ENCODE measurements at regions not wholly inside any gene's neighbourhood (a gene's known extent, or its start where the extent isn't known, plus 50 kb on each side); places are given as distances from the start of the nearest gene placed in this dataset.

DNA sequence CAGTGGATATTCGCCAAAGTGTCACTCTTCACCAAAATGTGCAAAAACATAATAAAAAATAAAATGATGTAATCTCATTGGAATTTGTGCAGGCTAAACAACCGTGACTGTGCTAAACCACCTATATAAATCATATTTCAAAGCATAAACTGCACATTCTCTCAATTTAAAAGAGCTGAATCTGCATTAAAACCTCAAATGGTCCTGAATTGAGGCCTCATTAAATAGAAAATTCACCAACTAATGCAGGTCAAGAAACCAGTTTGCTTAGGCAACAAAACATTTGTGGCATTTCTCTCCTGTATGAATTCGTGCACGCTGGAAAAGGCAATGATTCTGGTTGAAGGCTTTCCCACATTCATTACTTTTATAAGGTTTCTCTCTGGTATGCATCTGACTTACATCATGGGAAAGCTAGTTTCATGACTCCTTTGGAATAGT, 80.1 kb upstream of the IFNG-AS1 start:
- TF ChIP-seq, protein P1, sequence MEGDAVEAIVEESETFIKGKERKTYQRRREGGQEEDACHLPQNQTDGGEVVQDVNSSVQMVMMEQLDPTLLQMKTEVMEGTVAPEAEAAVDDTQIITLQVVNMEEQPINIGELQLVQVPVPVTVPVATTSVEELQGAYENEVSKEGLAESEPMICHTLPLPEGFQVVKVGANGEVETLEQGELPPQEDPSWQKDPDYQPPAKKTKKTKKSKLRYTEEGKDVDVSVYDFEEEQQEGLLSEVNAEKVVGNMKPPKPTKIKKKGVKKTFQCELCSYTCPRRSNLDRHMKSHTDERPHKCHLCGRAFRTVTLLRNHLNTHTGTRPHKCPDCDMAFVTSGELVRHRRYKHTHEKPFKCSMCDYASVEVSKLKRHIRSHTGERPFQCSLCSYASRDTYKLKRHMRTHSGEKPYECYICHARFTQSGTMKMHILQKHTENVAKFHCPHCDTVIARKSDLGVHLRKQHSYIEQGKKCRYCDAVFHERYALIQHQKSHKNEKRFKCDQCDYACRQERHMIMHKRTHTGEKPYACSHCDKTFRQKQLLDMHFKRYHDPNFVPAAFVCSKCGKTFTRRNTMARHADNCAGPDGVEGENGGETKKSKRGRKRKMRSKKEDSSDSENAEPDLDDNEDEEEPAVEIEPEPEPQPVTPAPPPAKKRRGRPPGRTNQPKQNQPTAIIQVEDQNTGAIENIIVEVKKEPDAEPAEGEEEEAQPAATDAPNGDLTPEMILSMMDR (IDR thresholded peaks at IDR 0.05; ENCODE audit: poor library complexity), result no peak
- TF ChIP-seq EZH2phosphoT487 (IDR thresholded peaks at IDR 0.05; ENCODE audit: low read depth, severe bottlenecking, unreplicated experiment), result no peak

All from hepatocyte (in vitro differentiated cells).